ENCODE measurements at regions not wholly inside any gene's neighbourhood (a gene's known extent, or its start where the extent isn't known, plus 50 kb on each side); places are given as distances from the start of the nearest gene placed in this dataset.

DNA sequence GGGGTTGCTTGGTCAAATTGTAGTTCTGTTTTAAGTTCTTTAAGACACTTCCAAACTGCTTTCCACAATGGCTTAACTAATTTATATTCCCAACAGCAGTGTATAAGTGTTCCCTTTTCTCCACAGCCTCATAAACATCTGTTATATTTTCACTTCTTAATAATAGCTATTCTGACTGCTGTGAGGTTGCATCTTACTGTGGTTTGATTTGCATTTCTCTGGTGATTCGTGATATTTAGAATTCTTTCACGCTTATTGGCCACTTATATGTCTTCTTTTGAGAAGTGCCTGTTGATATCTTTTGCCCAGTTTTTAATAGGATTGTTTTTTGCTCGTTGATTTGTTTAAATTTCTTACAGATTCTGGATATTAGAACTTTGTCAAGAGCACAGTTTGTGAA is 278.6 kb upstream of the ITM2A start:
- Histone ChIP-seq H3K9me3 (no peaks in the 10 kb centered on the region), H3K27ac (no peak overlapping the region), H3K36me3 (no peaks in the 10 kb centered on the region), H3K27me3 (no peaks in the 10 kb centered on the region), H3K4me3 (no peak overlapping the region), H3K4me1 (no peaks in the 10 kb centered on the region)
- TF ChIP-seq POLR2A (IDR thresholded peaks at IDR 0.05): no peak
- TF ChIP-seq, protein P1, sequence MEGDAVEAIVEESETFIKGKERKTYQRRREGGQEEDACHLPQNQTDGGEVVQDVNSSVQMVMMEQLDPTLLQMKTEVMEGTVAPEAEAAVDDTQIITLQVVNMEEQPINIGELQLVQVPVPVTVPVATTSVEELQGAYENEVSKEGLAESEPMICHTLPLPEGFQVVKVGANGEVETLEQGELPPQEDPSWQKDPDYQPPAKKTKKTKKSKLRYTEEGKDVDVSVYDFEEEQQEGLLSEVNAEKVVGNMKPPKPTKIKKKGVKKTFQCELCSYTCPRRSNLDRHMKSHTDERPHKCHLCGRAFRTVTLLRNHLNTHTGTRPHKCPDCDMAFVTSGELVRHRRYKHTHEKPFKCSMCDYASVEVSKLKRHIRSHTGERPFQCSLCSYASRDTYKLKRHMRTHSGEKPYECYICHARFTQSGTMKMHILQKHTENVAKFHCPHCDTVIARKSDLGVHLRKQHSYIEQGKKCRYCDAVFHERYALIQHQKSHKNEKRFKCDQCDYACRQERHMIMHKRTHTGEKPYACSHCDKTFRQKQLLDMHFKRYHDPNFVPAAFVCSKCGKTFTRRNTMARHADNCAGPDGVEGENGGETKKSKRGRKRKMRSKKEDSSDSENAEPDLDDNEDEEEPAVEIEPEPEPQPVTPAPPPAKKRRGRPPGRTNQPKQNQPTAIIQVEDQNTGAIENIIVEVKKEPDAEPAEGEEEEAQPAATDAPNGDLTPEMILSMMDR (IDR thresholded peaks at IDR 0.05): no peak
- DNase-seq (no peak), ATAC-seq (no peak)
- 27% methylated on average over 3 of the region's 3 CpGs for WGBS (ENCODE audit: insufficient coverage, low coverage, low lambda C conversion rate, missing lambda C conversion rate)
- intact Hi-C loops (cut with DNase I): no loop called here

DNA sequence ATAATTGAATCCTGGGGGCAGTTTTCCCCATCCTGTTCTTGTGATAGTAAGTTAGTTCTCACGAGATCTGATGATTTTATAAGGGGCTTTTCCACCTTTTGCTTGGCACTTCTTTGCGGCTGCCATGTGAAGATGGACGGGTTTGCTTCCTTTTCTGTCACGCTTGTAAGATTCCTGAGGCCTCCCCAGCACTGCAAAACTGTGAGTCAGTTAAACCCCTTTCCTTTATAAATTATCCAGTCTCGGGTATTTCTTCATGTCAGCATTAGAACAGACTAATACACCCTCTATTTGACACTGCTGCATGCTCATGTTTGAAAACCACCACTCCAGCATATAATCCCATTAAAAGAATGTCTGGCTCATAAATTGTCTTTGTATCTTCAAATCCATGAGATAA is 264.4 kb upstream of the ITM2A start:
- no peaks in the 10 kb centered on the region for H3K36me3 ChIP-seq
- intact Hi-C loops (cut with DNase I): no loop called here
- TF ChIP-seq, protein P1 (IDR thresholded peaks at IDR 0.05): no peak
- no peak for TF ChIP-seq POLR2A (IDR thresholded peaks at IDR 0.05)
- no peaks in the 10 kb centered on the region for H3K9me3 ChIP-seq
- H3K4me3 ChIP-seq: no peak overlapping the region
- no peak for ATAC-seq
- 45% methylated on average over 5 of the region's 5 CpGs for WGBS (ENCODE audit: insufficient coverage, low coverage, low lambda C conversion rate, missing lambda C conversion rate)
- no peaks in the 10 kb centered on the region for H3K27me3 ChIP-seq
- H3K4me1 ChIP-seq: no peaks in the 10 kb centered on the region
- DNase-seq: no peak
- H3K27ac ChIP-seq: no peak overlapping the region

DNA sequence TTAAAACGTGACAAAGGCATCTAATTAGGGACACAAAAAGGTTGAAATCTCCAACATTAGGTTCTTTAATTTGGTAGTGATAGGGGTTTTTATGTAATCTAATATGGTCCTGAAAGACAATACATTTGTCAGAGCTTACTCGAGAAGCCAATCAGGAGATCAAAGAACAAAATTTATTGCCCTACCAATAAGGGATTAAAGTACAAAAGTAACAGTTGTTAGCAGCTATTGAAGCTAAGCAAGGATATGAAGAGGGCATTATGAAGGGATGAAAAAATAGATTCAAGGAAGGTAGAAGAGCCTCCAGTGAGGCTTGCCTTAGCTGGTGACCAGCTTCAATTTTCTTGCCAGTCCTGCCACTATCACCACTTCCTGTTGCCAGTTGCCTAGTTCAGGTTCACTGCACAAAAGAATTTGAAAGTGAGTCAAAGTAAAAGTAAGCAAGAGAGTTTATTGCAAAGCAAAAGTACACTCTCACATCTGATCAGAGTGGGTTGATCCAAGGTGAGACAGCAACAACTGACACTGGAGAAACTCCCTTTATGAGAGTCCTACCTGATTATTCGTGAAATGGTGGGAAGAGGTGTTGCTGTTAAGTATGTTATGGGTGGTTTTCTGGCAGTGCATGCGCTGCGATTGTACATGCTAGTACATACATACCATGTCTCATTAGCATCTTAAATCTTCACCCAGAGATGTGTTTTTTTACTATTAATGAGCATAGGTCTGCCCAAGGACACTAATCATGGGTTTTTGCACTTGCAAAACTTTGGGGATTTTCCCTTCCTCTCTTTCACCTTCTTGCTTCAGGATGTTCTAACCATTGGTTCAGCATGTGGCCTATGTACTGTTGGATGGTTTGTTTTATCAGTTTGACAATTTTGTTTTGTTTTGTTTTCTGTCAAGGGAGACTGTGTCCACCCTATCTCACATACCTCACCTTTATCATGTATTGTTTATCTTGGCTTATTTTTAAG is 263.2 kb upstream of the ITM2A start:
- no peaks in the 10 kb centered on the region for H3K27me3 ChIP-seq
- H3K36me3 ChIP-seq: no peaks in the 10 kb centered on the region
- H3K27ac ChIP-seq: no peak overlapping the region
- H3K9me3 ChIP-seq: no peaks in the 10 kb centered on the region
- intact Hi-C loops (cut with DNase I): no loop called here
- no peak for TF ChIP-seq POLR2A (IDR thresholded peaks at IDR 0.05)
- TF ChIP-seq, protein P1 (IDR thresholded peaks at IDR 0.05): no peak
- H3K4me3 ChIP-seq: no peak overlapping the region
- ATAC-seq (no peak), DNase-seq (no peak)
- WGBS (ENCODE audit: insufficient coverage, low coverage, low lambda C conversion rate, missing lambda C conversion rate): 45% methylated on average over 5 of the region's 5 CpGs
- H3K4me1 ChIP-seq: no peaks in the 10 kb centered on the region

DNA sequence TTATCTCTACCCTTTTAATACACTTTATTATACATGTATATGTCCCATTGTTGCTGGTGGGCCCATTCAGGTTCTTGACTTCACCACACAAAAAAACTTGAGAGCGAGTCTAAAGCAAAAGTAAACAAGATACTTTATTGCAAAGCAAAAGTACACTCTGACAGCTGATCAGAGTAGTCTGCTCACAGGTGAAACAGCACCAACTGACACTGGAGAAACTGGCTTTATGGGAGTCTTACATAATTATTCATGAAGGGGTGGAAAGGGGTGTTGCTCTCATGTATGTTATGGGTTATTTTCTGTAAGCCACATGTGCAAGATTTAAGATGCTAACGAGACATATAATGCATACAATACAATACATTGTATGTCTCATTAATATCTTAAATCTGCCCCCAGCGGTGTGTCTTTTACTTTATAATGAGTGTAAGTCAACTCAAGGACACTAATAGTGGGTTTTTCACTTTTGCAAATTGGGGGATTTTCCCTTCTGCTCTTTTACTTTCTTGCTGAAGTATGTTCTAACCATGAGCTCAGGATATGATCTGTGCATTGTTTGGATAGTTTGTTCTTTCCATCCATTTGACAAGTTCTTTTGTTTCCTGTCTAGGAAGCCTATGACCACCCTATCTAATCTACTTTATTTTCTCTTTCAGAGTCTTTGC is 256.1 kb upstream of the ITM2A start:
- intact Hi-C loops (cut with DNase I): no loop called here
- 47% methylated on average over 3 of the region's 3 CpGs for WGBS (ENCODE audit: insufficient coverage, low coverage, low lambda C conversion rate, missing lambda C conversion rate)
- Histone ChIP-seq H3K4me1 (no peaks in the 10 kb centered on the region), H3K36me3 (no peaks in the 10 kb centered on the region), H3K4me3 (no peak overlapping the region), H3K27me3 (peaks cover 0 to 4% of the 10 kb centered on the region in 2 donors), H3K27ac (no peak overlapping the region), H3K9me3 (no peaks in the 10 kb centered on the region)
- no peak for DNase-seq
- no peak for ATAC-seq
- TF ChIP-seq POLR2A (IDR thresholded peaks at IDR 0.05): no peak
- TF ChIP-seq, protein P1 (IDR thresholded peaks at IDR 0.05): no peak

Measured in right lobe of liver (tissue), 6 donors.